Stimulated activated naive CD8-positive, alpha-beta T cell treated with anti-CD3 and anti-CD28 coated beads, Interleukin-15, Interleukin-2, amounts not matched to agents 100 U/mL and 50 U/mL, for 24 hours (primary cell): ENCODE measurements at regions not wholly inside any gene's neighbourhood (a gene's known extent, or its start where the extent isn't known, plus 50 kb on each side); places are given as distances from the start of the nearest gene placed in this dataset.
"Not testable (repeated sequence)": the region's sequence is repeated elsewhere in the genome, so short reads cannot be mapped to it uniquely, and the experiment has no call there.

Source experiments
- ATAC-seq: fragments of 150-1000 bp; cut with Tn5 transposase; one replicate; pipeline ENCODE4 v1.10.0; 2021
- DNase-seq: peaks from one replicate; pipeline ENCODE4 v3.0.0; 2021

GRCh38 chr1:166695834-166696233, 143.4 kb upstream of the POGK start:
- ATAC-seq, DNase-seq: not testable (repeated sequence)

DNA sequence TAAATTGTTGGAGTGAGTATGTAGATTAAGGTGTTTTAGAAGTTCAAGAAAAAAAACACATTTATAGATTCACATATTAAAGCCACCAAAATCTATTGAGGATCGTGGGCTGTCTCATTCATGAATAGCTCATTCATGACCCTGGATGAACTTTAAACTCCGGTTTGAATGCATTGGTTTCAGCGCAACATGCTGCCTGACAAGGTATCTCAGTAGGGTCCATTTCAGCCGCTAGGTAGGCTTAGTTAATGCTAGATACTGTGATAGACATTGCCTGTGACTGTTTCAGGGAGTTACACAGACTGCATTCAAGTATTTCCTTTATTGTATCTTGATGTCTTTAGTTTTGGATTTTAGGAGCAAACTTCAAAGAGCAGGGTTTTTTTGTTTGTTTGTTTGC, 140.5 kb upstream of the POGK start:
- DNase-seq = no peak

GRCh38 chr1:166699613-166700012, 139.7 kb upstream of the POGK start:
- no peak for ATAC-seq

More for the DNA sequence above, 140.5 kb upstream of the POGK start:
- no peak for ATAC-seq

GRCh38 chr1:166700696-166701095, 138.6 kb upstream of the POGK start:
- DNase-seq (no peak), ATAC-seq (no peak)

More at GRCh38 chr1:166699613-166700012, 139.7 kb upstream of the POGK start:
- no peak for DNase-seq

DNA sequence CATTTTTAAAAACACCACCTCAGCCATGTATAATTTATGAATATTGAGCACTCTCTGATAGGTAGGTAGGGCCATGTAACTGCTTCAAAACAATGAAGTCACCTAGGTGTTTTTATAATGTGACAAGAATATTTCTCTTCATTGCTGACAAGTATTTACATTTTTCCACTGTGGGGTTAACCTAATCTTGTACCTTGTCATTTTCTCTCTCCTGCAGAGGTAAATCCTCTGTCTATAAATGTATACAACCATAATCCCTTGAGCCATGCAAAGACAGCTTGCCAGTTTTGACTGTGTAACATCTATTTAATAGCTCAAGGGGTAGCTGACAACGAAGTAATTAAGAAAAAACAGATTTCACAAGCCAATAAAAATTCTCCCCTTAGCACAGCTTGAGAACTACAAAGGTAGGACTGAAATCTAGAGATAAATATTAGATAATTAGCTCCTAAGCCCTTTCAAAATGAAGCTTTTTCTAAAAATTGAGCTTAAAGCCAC, 137.6 kb upstream of the POGK start:
- no peak for DNase-seq
- no peak for ATAC-seq

DNA sequence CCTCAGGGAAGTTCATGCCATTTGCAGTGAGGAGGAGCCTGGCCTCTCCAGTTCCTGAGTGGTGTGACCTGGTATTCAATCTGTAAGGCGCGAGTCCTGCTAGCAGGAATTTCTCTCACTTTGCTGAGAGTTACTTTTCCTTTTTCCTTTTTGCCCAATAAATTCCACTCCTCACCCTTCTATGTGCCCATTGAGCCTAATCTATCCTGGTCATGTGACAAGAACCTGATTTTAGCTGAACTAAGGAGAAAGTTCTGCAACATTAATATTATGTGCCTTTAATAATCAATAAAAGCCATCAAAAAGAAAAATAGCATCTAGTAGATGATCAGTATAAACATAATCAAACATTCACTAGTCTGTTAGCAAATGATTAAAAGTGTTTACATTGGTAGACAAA, 136.1 kb upstream of the POGK start:
- DNase-seq (no peak), ATAC-seq (no peak)

DNA sequence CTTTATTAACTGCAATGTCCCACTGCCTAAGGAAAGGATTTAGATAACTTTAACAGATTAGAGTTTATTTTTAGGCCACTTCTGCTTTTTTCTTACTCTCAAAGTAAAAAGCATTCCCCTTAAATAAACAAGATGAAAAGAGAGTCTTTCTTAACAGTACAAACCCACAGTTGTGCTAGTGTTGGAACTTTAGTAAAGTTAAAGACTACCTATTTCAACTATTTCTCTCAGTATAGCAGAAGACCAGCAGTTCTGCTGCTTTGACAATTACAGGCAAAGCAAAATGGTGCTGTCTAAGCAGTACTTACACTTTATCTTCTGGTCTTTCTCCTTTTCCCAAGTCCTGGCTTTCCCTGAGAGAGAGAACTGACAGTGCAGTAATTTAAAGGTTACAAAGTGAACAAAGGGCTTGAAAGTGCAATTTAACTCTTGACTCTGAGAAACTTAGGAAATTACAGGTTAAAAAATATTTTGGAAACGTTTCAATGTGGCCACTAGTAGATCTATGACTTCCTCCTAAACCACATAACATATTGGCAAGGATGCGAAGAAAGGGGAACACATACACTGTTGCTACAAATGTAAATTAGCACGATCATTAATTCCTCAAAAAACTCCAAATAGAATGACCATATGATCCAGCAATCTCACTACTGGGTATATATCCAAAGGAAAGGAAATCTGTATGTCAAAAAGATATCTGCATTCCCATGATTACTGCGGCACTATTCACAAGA, 135.4 kb upstream of the POGK start:
- ATAC-seq (no peak), DNase-seq (no peak)

DNA sequence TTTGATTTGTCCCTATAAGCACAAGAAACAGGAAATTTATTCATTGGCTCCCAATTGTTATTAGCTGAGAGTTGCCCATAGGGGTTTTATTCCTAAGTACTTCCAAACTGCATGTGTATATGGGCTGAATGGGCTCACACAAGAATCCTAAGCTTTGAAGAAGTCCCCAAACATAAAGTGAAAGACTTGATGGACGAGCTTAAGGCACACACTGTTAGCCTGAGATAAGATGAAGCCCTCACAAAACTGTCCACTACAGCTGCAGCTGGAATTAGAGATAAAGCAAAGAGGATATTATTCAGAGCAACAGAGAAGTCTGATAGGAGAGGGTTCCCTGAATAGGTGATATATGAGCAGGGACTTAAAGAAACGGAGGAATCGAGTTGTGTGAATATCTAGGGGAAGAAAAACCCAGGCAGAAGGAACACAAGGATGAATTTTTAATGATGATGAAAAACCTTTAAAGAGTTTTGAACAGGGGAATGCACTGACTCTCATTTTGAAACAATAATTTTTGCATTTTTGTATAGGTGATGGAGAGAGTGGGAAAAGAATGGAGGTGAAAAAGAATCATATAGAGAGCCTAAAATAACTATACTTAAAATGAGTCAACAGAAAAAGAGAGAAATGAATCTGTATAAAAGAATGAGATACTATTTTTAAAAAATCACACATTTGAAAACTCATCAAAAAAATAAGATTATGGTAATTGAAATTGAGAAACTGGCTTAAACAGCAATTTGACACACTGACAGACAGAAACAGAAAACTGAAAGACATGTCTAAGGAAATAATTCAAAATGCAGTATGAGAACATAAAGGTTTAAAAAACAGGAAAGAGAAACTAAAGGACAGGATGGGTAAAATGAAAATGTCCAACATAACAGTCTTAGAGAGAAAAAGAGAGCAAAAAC, 133.6 kb upstream of the POGK start:
- DNase-seq (no peak), ATAC-seq (no peak)

DNA sequence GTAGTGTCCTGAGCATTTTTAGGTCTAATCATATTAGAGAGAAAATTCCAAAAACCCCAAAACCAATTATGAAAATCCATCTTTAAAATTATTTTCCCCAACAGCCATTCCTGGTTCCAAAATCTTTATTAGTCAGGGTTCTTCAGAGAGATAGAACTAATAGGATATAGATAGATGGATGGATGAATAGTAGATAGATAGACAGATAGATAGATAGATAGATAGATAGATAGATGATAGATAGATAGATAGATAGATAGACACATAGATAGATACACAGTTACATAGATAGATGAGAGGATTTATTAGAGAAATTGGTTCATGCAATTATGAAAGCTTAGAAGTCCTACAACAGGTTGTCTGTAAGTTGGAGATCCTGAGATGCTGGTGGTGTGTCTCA, 122.7 kb upstream of the POGK start:
- ATAC-seq = no peak
- no peak for DNase-seq

DNA sequence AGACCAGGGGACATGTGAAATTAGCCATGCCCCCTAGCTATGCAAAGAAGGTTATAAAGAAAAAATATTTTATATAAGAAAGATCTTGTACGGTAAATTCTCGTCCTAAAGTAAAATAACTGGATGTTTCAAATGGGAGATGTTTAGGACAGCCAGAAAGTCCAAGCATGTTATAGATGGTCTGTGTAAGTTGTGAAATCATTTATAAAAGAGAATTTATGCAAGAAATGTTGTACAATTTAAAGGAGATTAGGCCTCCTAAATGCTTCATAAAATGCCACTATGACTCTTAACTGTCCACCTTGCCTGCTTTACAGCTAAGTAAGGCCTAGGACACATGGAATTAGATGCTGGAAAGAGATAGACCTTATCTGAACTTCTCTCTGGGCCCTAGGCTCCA, 118.1 kb upstream of the POGK start:
- ATAC-seq (no peak), DNase-seq (no peak)

- ATAC-seq (no peak), DNase-seq (no peak)
These were observed 108.9 kb upstream of the POGK start for GRCh38 chr1:166730299-166730888.

DNA sequence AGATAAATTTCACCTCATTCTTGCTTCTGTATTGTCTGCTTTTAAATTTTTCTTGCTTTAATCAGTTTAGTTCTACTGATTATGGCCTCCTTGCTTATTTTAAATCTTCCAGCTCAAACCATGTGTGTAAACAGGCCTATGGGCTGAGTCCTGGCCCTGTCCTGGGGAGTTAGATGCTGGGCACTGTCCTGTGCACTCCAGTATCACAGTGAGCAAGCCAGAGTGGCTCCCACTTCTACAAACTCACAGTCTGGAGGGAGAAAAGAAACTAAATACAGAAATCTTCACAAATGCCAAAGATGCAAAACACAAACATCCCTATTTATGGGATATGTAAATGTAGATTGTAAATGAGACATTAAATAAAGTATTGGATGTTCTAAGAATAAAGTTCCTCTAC, 101.1 kb upstream of the POGK start:
- DNase-seq (no peak), ATAC-seq (no peak)

GRCh38 chr1:166738873-166739272, 100.4 kb upstream of the POGK start:
- no peak for DNase-seq
- ATAC-seq = no peak

- no peak for ATAC-seq
- no peak for DNase-seq
These were observed 98.5 kb upstream of the POGK start for GRCh38 chr1:166740668-166741276.

- DNase-seq (no peak), ATAC-seq (no peak)
These were observed 76.0 kb upstream of the POGK start for GRCh38 chr1:166763318-166763717.

- DNase-seq (no peak), ATAC-seq (no peak)
These were observed 72.3 kb upstream of the POGK start for GRCh38 chr1:166766942-166767341.

- DNase-seq, ATAC-seq: not testable (repeated sequence)
These were observed 54.6 kb upstream of the POGK start for GRCh38 chr1:166784646-166785045.

GRCh38 chr1:166785987-166786386, 53.3 kb upstream of the POGK start:
- DNase-seq = no peak
- no peak for ATAC-seq

GRCh38 chr1:166789286-166789685, 50.0 kb upstream of the POGK start:
- ATAC-seq (no peak), DNase-seq (no peak)
